ENCODE measurements at regions not wholly inside any gene's neighbourhood (a gene's known extent, or its start where the extent isn't known, plus 50 kb on each side); places are given as distances from the start of the nearest gene placed in this dataset.

DNA sequence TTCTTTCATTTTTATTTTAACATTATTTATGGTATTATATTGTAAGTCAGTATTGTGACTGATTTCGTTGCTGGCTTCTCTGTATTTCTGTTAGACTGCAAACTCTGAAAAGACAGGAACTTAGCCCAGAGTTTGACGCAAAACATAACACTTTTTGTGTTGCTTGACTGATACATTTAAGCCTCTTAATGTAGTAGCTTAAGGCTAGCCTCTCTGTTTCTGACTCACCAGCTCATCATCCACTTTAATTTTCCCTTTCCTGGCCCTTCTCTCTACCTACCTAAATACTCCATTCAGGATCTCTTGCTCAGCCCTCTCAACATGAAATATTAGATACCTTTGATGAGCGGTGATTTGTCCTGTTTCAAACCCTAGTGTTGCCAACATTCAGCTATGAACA lies 420.6 kb downstream of the LRFN5 start:
- TF ChIP-seq JUNB (IDR thresholded peaks at IDR 0.05): no peak
- TF ChIP-seq, protein P1, sequence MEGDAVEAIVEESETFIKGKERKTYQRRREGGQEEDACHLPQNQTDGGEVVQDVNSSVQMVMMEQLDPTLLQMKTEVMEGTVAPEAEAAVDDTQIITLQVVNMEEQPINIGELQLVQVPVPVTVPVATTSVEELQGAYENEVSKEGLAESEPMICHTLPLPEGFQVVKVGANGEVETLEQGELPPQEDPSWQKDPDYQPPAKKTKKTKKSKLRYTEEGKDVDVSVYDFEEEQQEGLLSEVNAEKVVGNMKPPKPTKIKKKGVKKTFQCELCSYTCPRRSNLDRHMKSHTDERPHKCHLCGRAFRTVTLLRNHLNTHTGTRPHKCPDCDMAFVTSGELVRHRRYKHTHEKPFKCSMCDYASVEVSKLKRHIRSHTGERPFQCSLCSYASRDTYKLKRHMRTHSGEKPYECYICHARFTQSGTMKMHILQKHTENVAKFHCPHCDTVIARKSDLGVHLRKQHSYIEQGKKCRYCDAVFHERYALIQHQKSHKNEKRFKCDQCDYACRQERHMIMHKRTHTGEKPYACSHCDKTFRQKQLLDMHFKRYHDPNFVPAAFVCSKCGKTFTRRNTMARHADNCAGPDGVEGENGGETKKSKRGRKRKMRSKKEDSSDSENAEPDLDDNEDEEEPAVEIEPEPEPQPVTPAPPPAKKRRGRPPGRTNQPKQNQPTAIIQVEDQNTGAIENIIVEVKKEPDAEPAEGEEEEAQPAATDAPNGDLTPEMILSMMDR (IDR thresholded peaks at IDR 0.05): no peak
- TF ChIP-seq, protein P2, sequence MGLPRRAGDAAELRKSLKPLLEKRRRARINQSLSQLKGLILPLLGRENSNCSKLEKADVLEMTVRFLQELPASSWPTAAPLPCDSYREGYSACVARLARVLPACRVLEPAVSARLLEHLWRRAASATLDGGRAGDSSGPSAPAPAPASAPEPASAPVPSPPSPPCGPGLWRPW (IDR thresholded peaks at IDR 0.05): no peak
- TF ChIP-seq, protein P3, sequence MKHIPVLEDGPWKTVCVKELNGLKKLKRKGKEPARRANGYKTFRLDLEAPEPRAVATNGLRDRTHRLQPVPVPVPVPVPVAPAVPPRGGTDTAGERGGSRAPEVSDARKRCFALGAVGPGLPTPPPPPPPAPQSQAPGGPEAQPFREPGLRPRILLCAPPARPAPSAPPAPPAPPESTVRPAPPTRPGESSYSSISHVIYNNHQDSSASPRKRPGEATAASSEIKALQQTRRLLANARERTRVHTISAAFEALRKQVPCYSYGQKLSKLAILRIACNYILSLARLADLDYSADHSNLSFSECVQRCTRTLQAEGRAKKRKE (CRISPR knock-in tag; IDR thresholded peaks at IDR 0.05; ENCODE audit: low read depth): no peak
- no peak for TF ChIP-seq EHF (CRISPR knock-in tag; IDR thresholded peaks at IDR 0.05)
- TF ChIP-seq JUN (IDR thresholded peaks at IDR 0.05): no peak
- no peak for TF ChIP-seq MAZ (IDR thresholded peaks at IDR 0.05; ENCODE audit: borderline replicate concordance, low read depth, low read length)
- TF ChIP-seq RAD21 (conservative IDR thresholded peaks at IDR 0.05 in 1 of 2, IDR thresholded peaks at IDR 0.05 in 1 of 2): no peak
- no peak for TF ChIP-seq ZFP36 (IDR thresholded peaks at IDR 0.05; ENCODE audit: borderline replicate concordance, partially characterized antibody)
- no peak for TF ChIP-seq MAFK (IDR thresholded peaks at IDR 0.05; ENCODE audit: partially characterized antibody)
- TF ChIP-seq RCOR1 (IDR thresholded peaks at IDR 0.05; ENCODE audit: low read depth, low read length): no peak
